HL-60 (cell line): ENCODE measurements at regions not wholly inside any gene's neighbourhood (a gene's known extent, or its start where the extent isn't known, plus 50 kb on each side); places are given as distances from the start of the nearest gene placed in this dataset.

Experiments used
- DNase-seq, 2 experiments: peaks; one replicate each; pipeline ENCODE4 v3.0.0-alpha.2; 2010 to 2020; ENCODE audit warnings: low read depth in 1 of 2, low spot score in 1 of 2
- H3K27ac ChIP-seq: fragments of 250-450 bp; sonication (Bioruptor Pico); replicated peaks from 2 replicates; pipeline ENCODE4 v1.5.1; 2020; ENCODE audit warnings: mild to moderate bottlenecking, moderate library complexity
- H3K27me3 ChIP-seq: fragments of 250-450 bp; sonication (Bioruptor Pico); 2 replicates; pipeline ENCODE4 v1.5.1; 2021; ENCODE audit warnings: mild to moderate bottlenecking, moderate library complexity; ENCODE audit not compliant: insufficient read depth, poor library complexity, severe bottlenecking
- H3K4me3 ChIP-seq: replicated peaks from 2 replicates; pipeline ENCODE4 v1.5.1; 2011; ENCODE audit warnings: mild to moderate bottlenecking, control low read depth, low read length; ENCODE audit not compliant: insufficient read depth
- CTCF ChIP-seq: IDR thresholded peaks from one replicate; pipeline ENCODE4 v1.5.1; 2011; ENCODE audit warnings: low read length, control low read depth, inconsistent platforms; ENCODE audit not compliant: insufficient read depth
- GABPA ChIP-seq: IDR thresholded peaks from 2 replicates; pipeline ENCODE4 v1.6.1; 2012; ENCODE audit warnings: low read depth
- POLR2AphosphoS5 ChIP-seq: IDR thresholded peaks from 2 replicates; pipeline ENCODE4 v1.6.1; 2012; ENCODE audit warnings: low read depth
- SPI1 ChIP-seq: IDR thresholded peaks from 2 replicates; pipeline ENCODE4 v1.6.1; 2012; ENCODE audit warnings: low read depth, mild to moderate bottlenecking, borderline replicate concordance
- TF ChIP-seq, protein P1 (sequence below): IDR thresholded peaks from 2 replicates; pipeline ENCODE4 v1.6.1; 2012; ENCODE audit warnings: low read depth; ENCODE audit not compliant: insufficient replicate concordance

GRCh38 chr6:126091466-126091865, 105.1 kb downstream of the TRMT11 start:
- DNase-seq, result no peak
- Histone ChIP-seq H3K27ac (no peak overlapping the region), H3K4me3 (no peak overlapping the region), H3K27me3 (no peaks in the 10 kb centered on the region)
- no peak for TF ChIP-seq POLR2AphosphoS5
- TF ChIP-seq, protein P1, sequence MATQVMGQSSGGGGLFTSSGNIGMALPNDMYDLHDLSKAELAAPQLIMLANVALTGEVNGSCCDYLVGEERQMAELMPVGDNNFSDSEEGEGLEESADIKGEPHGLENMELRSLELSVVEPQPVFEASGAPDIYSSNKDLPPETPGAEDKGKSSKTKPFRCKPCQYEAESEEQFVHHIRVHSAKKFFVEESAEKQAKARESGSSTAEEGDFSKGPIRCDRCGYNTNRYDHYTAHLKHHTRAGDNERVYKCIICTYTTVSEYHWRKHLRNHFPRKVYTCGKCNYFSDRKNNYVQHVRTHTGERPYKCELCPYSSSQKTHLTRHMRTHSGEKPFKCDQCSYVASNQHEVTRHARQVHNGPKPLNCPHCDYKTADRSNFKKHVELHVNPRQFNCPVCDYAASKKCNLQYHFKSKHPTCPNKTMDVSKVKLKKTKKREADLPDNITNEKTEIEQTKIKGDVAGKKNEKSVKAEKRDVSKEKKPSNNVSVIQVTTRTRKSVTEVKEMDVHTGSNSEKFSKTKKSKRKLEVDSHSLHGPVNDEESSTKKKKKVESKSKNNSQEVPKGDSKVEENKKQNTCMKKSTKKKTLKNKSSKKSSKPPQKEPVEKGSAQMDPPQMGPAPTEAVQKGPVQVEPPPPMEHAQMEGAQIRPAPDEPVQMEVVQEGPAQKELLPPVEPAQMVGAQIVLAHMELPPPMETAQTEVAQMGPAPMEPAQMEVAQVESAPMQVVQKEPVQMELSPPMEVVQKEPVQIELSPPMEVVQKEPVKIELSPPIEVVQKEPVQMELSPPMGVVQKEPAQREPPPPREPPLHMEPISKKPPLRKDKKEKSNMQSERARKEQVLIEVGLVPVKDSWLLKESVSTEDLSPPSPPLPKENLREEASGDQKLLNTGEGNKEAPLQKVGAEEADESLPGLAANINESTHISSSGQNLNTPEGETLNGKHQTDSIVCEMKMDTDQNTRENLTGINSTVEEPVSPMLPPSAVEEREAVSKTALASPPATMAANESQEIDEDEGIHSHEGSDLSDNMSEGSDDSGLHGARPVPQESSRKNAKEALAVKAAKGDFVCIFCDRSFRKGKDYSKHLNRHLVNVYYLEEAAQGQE, result no peak
- no peak for TF ChIP-seq SPI1
- no peak for TF ChIP-seq GABPA
- no peak for TF ChIP-seq CTCF

- no peak for DNase-seq
- TF ChIP-seq, protein P1, result no peak
- TF ChIP-seq GABPA, result no peak
- TF ChIP-seq CTCF, result no peak
- H3K27me3 ChIP-seq, result no peaks in the 10 kb centered on the region
- H3K4me3 ChIP-seq, result no peak overlapping the region
- no peak overlapping the region for H3K27ac ChIP-seq
These were observed 106.8 kb downstream of the TRMT11 start for GRCh38 chr6:126093108-126093507.

DNA sequence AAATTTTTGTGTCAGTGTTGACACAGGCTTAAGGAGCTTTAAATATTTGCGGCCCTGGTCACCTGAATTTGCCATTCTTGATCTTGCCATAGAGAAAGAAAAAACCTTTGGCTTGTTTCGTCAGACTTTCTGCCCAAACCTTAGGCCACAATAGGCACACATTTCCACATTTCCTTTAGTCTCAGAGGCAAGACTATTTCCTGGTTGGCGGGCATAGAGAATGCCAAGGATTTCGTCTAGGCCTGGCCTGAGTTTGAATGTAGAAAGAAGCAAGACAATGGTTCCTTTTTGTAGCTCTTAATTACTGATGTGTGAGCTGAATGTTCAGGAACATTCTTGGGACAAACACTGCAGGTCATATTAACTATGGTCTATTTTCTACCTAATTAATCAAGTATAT, 108.1 kb downstream of the TRMT11 start:
- Histone ChIP-seq H3K27ac (peak overlapping the region; percentile 37), H3K27me3 (no peaks in the 10 kb centered on the region), H3K4me3 (no peak overlapping the region)
- no peak for TF ChIP-seq SPI1
- TF ChIP-seq GABPA, result no peak
- TF ChIP-seq, protein P1, result no peak
- TF ChIP-seq POLR2AphosphoS5, result no peak
- no peak for TF ChIP-seq CTCF
- peak in 1 of 2 experiments; percentile 56 for DNase-seq
